ENCODE measurements at regions not wholly inside any gene's neighbourhood (a gene's known extent, or its start where the extent isn't known, plus 50 kb on each side); places are given as distances from the start of the nearest gene placed in this dataset.

DNA sequence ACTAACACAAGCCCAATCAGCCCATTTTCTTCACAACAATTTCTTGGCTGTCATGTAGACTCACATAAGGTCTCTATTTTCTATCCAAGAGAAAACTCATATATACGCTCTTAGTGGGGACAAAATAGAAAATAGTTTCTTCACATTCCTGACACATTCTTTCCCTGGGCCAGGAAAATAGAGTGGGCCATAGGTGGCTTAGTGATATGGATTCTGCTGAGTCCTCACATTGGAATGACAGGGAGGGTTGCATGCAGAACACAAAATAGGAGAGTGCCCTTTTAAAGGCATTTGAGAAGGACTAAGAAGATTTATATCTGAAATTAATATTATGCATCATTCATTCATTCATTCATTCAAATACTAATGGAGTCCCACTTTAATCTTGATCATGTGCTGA lies 207.7 kb downstream of the LYPLAL1 start:
- TF ChIP-seq, protein P1, sequence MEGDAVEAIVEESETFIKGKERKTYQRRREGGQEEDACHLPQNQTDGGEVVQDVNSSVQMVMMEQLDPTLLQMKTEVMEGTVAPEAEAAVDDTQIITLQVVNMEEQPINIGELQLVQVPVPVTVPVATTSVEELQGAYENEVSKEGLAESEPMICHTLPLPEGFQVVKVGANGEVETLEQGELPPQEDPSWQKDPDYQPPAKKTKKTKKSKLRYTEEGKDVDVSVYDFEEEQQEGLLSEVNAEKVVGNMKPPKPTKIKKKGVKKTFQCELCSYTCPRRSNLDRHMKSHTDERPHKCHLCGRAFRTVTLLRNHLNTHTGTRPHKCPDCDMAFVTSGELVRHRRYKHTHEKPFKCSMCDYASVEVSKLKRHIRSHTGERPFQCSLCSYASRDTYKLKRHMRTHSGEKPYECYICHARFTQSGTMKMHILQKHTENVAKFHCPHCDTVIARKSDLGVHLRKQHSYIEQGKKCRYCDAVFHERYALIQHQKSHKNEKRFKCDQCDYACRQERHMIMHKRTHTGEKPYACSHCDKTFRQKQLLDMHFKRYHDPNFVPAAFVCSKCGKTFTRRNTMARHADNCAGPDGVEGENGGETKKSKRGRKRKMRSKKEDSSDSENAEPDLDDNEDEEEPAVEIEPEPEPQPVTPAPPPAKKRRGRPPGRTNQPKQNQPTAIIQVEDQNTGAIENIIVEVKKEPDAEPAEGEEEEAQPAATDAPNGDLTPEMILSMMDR (IDR thresholded peaks at IDR 0.05): no peak
- TF ChIP-seq RAD21 (conservative IDR thresholded peaks at IDR 0.05 in 1 of 2, IDR thresholded peaks at IDR 0.05 in 1 of 2) (no peak), MYC (IDR thresholded peaks at IDR 0.05; ENCODE audit: borderline replicate concordance, low read length) (no peak), MAFK (IDR thresholded peaks at IDR 0.05; ENCODE audit: partially characterized antibody) (no peak), KDM1A (IDR thresholded peaks at IDR 0.05; ENCODE audit: low read depth) (no peak), MAZ (IDR thresholded peaks at IDR 0.05; ENCODE audit: borderline replicate concordance, low read depth, low read length) (no peak), ZNF302 (CRISPR knock-in tag; IDR thresholded peaks at IDR 0.05) (no peak)
- TF ChIP-seq, protein P2, sequence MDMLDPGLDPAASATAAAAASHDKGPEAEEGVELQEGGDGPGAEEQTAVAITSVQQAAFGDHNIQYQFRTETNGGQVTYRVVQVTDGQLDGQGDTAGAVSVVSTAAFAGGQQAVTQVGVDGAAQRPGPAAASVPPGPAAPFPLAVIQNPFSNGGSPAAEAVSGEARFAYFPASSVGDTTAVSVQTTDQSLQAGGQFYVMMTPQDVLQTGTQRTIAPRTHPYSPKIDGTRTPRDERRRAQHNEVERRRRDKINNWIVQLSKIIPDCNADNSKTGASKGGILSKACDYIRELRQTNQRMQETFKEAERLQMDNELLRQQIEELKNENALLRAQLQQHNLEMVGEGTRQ (IDR thresholded peaks at IDR 0.05): no peak

Data from A549 (cell line).